Ascending aorta (tissue), 2 donors: ENCODE measurements at regions not wholly inside any gene's neighbourhood (a gene's known extent, or its start where the extent isn't known, plus 50 kb on each side); places are given as distances from the start of the nearest gene placed in this dataset.

Source experiments
- DNase-seq, 2 donors: peaks; one replicate each; pipeline ENCODE4 v3.0.0-alpha.2; 2019; ENCODE audit warnings: low spot score in 2 of 2
- H3K27ac ChIP-seq, 2 donors: fragments of 200-600 bp; sonication (generic); one replicate each; pipeline ENCODE4 v1.5.1; 2016 to 2017; ENCODE audit warnings: mild to moderate bottlenecking in 1 of 2
- H3K27me3 ChIP-seq: fragments of 200-600 bp; sonication (generic); one replicate; pipeline ENCODE4 v1.5.1; 2017
- H3K36me3 ChIP-seq, 2 donors: fragments of 200-600 bp; sonication (generic); one replicate each; pipeline ENCODE4 v1.5.1; 2016
- H3K4me1 ChIP-seq, 2 donors: fragments of 200-600 bp; sonication (generic); one replicate each; pipeline ENCODE4 v1.5.1; 2016 to 2017; ENCODE audit warnings: mild to moderate bottlenecking in 1 of 2
- H3K4me3 ChIP-seq, 2 donors: fragments of 200-600 bp; sonication (generic); one replicate each; pipeline ENCODE4 v1.5.1; 2016 to 2017; ENCODE audit warnings: mild to moderate bottlenecking in 1 of 2
- H3K9me3 ChIP-seq, 2 donors: fragments of 200-600 bp; sonication (generic); one replicate each; pipeline ENCODE4 v1.5.1; 2016
- intact Hi-C: fragments of 100-400 bp; cut with DNase I; formaldehyde crosslinking; loops from one replicate; pipeline ENCODE4 v1.15.1; 2023
- TF ChIP-seq, protein P1 (sequence below), 3 experiments: fragments of 200-600 bp in 2 of 3; fragments of 450-650 bp in 1 of 3; sonication (generic) in 2 of 3; IDR thresholded peaks; one replicate each; pipeline ENCODE4 v1.5.1; 2016 to 2019; ENCODE audit warnings: antibody characterized with exemption in 3 of 3, mild to moderate bottlenecking in 1 of 3, moderate library complexity in 1 of 3

DNA sequence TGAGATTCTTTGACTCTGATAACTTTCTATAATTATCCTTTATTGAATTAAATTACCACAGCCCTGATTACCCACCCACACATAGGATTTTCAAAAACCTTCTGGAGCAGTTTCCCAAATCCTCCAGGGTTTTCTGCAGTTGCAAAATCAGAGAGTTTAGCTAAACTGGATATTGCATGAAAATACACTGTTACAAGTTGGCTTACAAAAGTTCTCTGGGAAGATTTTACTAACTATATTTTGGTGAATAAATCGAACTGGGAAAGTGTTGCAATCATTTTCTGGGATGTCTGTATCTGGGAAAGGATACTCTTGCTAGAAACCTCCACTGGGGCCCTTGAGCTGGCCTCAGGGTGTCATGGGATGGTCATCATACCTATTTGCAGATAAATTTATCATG, 97.6 kb upstream of the STMND1 start:
- no peak for DNase-seq
- Histone ChIP-seq H3K36me3 (no peaks in the 10 kb centered on the region), H3K9me3 (peaks cover 0 to 4% of the 10 kb centered on the region in 2 donors), H3K4me3 (no peak overlapping the region), H3K4me1 (no peaks in the 10 kb centered on the region), H3K27ac (no peak overlapping the region), H3K27me3 (no peaks in the 10 kb centered on the region)
- TF ChIP-seq, protein P1, sequence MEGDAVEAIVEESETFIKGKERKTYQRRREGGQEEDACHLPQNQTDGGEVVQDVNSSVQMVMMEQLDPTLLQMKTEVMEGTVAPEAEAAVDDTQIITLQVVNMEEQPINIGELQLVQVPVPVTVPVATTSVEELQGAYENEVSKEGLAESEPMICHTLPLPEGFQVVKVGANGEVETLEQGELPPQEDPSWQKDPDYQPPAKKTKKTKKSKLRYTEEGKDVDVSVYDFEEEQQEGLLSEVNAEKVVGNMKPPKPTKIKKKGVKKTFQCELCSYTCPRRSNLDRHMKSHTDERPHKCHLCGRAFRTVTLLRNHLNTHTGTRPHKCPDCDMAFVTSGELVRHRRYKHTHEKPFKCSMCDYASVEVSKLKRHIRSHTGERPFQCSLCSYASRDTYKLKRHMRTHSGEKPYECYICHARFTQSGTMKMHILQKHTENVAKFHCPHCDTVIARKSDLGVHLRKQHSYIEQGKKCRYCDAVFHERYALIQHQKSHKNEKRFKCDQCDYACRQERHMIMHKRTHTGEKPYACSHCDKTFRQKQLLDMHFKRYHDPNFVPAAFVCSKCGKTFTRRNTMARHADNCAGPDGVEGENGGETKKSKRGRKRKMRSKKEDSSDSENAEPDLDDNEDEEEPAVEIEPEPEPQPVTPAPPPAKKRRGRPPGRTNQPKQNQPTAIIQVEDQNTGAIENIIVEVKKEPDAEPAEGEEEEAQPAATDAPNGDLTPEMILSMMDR (IDR thresholded peaks at IDR 0.05): no peak
- intact Hi-C loops: no loop called here

DNA sequence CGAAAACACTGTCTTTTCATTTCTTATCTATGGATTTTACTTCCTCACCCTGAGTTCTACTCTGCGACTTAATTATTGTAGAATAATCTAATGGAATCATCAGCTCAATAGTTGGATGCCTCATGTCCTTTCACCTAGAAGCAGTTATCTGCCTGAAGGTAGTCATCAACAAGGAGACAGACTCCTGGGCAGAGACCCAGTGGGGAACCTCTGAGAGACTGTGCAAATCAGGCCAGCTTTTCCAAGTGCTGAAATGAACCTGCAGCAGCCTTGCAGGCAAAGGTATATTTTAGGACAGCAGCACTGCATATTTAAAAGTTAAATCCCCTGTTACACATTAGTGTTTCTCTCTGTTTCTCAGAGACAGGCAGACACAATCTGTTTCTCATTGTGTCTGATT, 99.7 kb upstream of the STMND1 start:
- no peak for DNase-seq
- intact Hi-C loops: no loop called here
- no peaks in the 10 kb centered on the region for H3K4me1 ChIP-seq
- H3K36me3 ChIP-seq: no peaks in the 10 kb centered on the region
- TF ChIP-seq, protein P1 (IDR thresholded peaks at IDR 0.05): no peak
- no peaks in the 10 kb centered on the region for H3K27me3 ChIP-seq
- H3K4me3 ChIP-seq: no peak overlapping the region
- no peak overlapping the region for H3K27ac ChIP-seq
- H3K9me3 ChIP-seq: no peaks in the 10 kb centered on the region

DNA sequence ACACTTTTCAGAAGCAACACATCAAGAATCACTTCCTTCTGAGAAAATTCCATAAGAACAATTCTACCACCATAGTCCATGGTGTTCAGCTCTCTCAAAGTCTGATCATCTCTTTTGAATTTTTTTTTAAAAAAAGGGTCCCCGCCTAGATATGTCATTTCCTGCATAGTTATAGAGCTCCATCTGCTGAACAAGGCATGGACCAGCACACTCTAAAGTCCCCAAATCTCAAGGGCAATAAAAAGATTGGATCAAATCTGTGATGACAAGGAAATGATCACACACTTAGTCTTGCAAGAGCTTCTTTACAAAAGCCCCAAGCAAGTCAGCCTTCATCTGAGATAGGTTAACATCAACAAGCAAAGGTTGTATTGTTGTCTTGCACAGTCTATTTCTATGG, 100.7 kb upstream of the STMND1 start:
- no peak overlapping the region for H3K27ac ChIP-seq
- no peaks in the 10 kb centered on the region for H3K4me1 ChIP-seq
- TF ChIP-seq, protein P1 (IDR thresholded peaks at IDR 0.05): no peak
- no peaks in the 10 kb centered on the region for H3K9me3 ChIP-seq
- no peaks in the 10 kb centered on the region for H3K36me3 ChIP-seq
- intact Hi-C loops: no loop called here
- no peaks in the 10 kb centered on the region for H3K27me3 ChIP-seq
- no peak for DNase-seq
- no peak overlapping the region for H3K4me3 ChIP-seq

DNA sequence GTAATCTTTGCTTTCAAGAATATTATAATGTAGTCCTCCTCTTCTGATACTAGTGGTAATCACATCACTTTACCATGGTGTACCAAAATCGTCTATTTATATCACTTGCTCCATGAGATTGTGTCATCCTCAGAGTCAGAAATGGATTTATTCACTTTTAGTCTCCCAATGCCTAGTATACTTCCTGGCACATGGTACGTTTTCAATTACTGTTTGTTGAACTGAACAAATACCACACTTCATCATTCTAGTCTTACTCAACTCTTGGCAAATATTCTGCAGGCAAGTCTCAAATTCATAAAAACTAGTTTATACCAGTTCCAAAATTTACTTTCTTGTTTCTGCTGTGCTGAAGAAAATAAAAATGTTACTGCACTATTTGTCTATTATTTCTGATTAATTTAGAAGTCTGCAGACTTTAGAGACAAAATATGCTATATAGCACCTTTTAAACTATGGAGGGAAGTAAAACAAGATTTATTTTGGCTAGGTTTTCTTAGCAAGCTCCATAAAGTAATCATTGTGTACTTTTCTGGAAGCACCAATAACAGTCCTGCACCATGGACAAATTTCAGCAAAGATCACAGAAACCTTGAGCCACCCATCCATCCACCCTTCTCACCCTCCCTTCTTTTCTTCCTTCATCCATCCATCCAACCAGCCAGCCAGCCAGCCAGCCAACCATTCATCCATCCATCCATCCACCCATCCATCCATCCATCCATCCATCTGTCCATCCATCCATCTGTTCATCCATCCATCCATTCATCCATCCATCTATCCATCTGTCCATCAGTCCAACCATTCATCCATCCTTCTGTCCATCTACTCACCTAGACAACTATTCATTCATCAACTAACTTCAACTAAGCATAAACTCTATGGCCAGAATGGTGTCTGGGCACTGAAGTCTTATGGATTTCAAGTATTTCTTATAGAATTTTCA, 102.1 kb upstream of the STMND1 start:
- H3K27me3 ChIP-seq: no peaks in the 10 kb centered on the region
- intact Hi-C loops: no loop called here
- DNase-seq: no peak
- H3K9me3 ChIP-seq: no peaks in the 10 kb centered on the region
- no peak overlapping the region for H3K4me3 ChIP-seq
- TF ChIP-seq, protein P1 (IDR thresholded peaks at IDR 0.05): no peak
- H3K4me1 ChIP-seq: no peaks in the 10 kb centered on the region
- no peaks in the 10 kb centered on the region for H3K36me3 ChIP-seq
- H3K27ac ChIP-seq: no peak overlapping the region

DNA sequence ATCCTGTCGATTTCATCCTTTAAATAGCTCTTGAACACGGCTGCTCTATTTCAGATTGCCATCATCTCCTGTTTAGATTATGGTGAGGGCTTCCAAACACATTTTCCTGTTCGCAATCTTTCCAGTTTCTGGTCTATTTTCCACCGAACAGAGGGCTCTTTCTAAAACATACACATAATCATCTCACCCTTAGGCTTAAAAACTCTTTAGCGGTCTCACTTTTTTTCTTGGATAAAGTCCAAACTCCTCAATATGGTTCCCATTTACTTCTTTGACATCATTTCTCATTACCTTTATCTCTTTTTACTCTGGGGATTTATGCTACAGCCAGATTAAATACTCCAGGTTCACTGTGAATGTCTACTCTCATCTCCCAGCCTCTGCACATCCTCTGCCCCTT, 103.4 kb upstream of the STMND1 start:
- H3K27ac ChIP-seq: no peak overlapping the region
- intact Hi-C loops: no loop called here
- no peaks in the 10 kb centered on the region for H3K4me1 ChIP-seq
- no peak for DNase-seq
- no peak overlapping the region for H3K4me3 ChIP-seq
- H3K27me3 ChIP-seq: no peaks in the 10 kb centered on the region
- no peaks in the 10 kb centered on the region for H3K36me3 ChIP-seq
- no peaks in the 10 kb centered on the region for H3K9me3 ChIP-seq
- TF ChIP-seq, protein P1 (IDR thresholded peaks at IDR 0.05): no peak
